WI38 (cell line): ENCODE measurements at regions not wholly inside any gene's neighbourhood (a gene's known extent, or its start where the extent isn't known, plus 50 kb on each side); places are given as distances from the start of the nearest gene placed in this dataset.
"Not testable (repeated sequence)": the region's sequence is repeated elsewhere in the genome, so short reads cannot be mapped to it uniquely, and the experiment has no call there.

ENCODE experiments used
- H3K4me3 ChIP-seq: 2 replicates; pipeline ENCODE4 v1.5.1; 2011; ENCODE audit warnings: low read depth, mild to moderate bottlenecking, control low read depth, low read length
- TF ChIP-seq, protein P1 (sequence below): IDR thresholded peaks from 2 replicates; pipeline ENCODE4 v1.5.1; 2012; ENCODE audit warnings: low read depth, mild to moderate bottlenecking, control low read depth, low read length

DNA sequence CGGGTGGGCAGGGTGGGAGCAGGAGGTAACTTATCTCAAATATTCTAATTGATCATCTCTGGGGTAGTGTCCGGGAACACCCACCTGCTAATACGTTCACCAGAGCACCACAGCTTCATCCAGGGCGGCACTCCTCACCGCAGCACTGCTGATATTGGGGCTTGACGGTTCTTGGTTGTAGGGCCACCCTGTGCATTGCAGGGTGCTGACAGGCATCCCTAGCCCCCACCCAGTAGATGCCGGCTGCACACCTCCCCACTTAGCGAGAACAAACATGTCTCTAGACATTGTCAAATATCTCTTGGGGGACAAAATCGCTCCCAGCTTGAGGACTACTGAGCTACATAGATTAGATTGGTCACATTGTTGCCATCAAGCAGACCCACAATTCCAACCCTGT, 73.9 kb upstream of the WASF3 start:
- TF ChIP-seq, protein P1, sequence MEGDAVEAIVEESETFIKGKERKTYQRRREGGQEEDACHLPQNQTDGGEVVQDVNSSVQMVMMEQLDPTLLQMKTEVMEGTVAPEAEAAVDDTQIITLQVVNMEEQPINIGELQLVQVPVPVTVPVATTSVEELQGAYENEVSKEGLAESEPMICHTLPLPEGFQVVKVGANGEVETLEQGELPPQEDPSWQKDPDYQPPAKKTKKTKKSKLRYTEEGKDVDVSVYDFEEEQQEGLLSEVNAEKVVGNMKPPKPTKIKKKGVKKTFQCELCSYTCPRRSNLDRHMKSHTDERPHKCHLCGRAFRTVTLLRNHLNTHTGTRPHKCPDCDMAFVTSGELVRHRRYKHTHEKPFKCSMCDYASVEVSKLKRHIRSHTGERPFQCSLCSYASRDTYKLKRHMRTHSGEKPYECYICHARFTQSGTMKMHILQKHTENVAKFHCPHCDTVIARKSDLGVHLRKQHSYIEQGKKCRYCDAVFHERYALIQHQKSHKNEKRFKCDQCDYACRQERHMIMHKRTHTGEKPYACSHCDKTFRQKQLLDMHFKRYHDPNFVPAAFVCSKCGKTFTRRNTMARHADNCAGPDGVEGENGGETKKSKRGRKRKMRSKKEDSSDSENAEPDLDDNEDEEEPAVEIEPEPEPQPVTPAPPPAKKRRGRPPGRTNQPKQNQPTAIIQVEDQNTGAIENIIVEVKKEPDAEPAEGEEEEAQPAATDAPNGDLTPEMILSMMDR = no peak
- H3K4me3 ChIP-seq = no peak overlapping the region

- TF ChIP-seq, protein P1 = no peak
Measured at GRCh38 chr13:26484196-26484595, 73.3 kb upstream of the WASF3 start.

GRCh38 chr13:26485288-26485687, 72.2 kb upstream of the WASF3 start:
- H3K4me3 ChIP-seq = no peak overlapping the region
- TF ChIP-seq, protein P1 = no peak

More at GRCh38 chr13:26484196-26484595, 73.3 kb upstream of the WASF3 start:
- H3K4me3 ChIP-seq = no peak overlapping the region

- TF ChIP-seq, protein P1 = no peak
- no peak overlapping the region for H3K4me3 ChIP-seq
Measured at GRCh38 chr13:26485786-26486185, 71.7 kb upstream of the WASF3 start.

DNA sequence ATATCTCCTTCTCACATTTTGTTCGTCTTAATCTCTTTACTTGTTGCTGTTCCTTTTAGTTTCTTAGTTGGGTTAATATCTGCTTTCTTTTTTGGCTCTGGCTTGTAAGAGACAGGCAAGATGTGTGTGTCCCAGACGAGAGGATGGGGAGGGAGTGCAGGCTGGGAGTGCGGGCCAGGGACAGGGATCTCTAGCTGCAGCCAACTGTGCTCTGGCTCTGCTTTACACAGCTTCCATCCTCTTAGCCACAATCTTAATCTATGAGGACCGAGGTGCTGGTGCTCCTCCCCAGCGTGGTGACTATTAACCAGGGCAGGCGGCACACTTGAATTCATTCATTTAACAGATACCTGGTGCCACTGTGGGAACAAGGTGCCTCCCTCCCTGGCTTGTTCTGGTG, 70.9 kb upstream of the WASF3 start:
- TF ChIP-seq, protein P1 = no peak
- H3K4me3 ChIP-seq = no peak overlapping the region

GRCh38 chr13:26487781-26488180, 69.7 kb upstream of the WASF3 start:
- no peak overlapping the region for H3K4me3 ChIP-seq
- TF ChIP-seq, protein P1 = no peak

DNA sequence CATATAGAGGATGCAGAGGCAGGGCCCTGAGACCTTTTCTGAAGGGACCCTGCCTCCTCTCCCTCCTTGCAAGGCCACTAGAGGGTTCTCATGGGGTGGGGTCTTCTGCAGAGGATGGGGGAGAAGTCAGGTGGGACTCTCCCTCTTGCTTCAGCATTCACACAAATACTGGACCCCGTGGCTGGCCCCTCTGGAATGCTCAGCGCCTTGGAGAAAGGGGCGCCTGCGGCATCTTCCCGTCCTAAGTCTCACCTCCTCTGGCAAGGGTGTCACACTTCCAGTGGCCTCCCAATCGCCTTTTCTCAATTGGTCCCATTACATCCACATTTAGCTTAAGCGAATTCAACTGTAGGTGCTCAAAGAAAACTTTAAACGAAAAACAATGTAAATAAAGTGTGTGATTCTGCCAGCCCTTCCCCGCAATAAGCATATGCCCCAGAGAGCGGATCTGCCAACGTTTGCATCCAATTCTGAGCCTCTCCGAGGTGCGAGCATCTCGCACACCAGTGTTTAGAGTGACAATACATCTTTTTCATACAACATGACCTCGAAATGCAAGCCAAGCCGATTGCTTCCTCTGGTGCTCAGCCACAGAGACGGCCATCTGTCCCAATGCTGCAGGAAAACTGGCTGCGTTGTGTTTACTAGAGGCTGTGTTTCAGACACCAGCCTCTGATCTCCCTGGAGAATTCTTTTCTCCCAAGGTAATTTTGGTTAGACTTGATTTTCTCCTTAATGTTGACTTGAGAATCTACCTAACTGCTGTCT, 69.1 kb upstream of the WASF3 start:
- H3K4me3 ChIP-seq = no peak overlapping the region
- TF ChIP-seq, protein P1 = no peak

- H3K4me3 ChIP-seq = not testable (repeated sequence)
Measured at GRCh38 chr13:26492301-26492700, 65.2 kb upstream of the WASF3 start.
